ENCODE measurements at regions not wholly inside any gene's neighbourhood (a gene's known extent, or its start where the extent isn't known, plus 50 kb on each side); places are given as distances from the start of the nearest gene placed in this dataset.

- Histone ChIP-seq H3K27me3 (ENCODE audit: control insufficient read depth in 5 of 5, insufficient read depth in 4 of 5, low read length in 5 of 5) (peaks cover 0 to 18% (median 4%) of the 10 kb centered on the region in 5 donors), H3K9me3 (ENCODE audit: control insufficient read depth in 5 of 5, low read length in 5 of 5) (no peaks in the 10 kb centered on the region), H3K9ac (ENCODE audit: low read length in 5 of 5) (no peak overlapping the region), H3K27ac (ENCODE audit: low read depth, low read length) (no peak overlapping the region), H3K4me3 (ENCODE audit: low read depth in 1 of 5, low read length in 5 of 5) (no peak overlapping the region), H3K4me1 (ENCODE audit: control insufficient read depth in 5 of 5, insufficient read depth in 5 of 5, low read length in 5 of 5) (peaks cover 0 to 26% (median 20%) of the 10 kb centered on the region in 5 donors), H3K36me3 (ENCODE audit: control insufficient read depth in 5 of 5, insufficient read depth in 5 of 5, low read length in 5 of 5) (no peaks in the 10 kb centered on the region)
Observed at GRCh38 chr15:69663441-69663840, 210.8 kb downstream of the RPLP1 start.

- Histone ChIP-seq H3K9ac (ENCODE audit: low read length in 5 of 5) (no peak overlapping the region), H3K9me3 (ENCODE audit: control insufficient read depth in 5 of 5, low read length in 5 of 5) (no peaks in the 10 kb centered on the region), H3K27ac (ENCODE audit: low read depth, low read length) (no peak overlapping the region), H3K4me3 (ENCODE audit: low read depth in 1 of 5, low read length in 5 of 5) (no peak overlapping the region), H3K36me3 (ENCODE audit: control insufficient read depth in 5 of 5, insufficient read depth in 5 of 5, low read length in 5 of 5) (no peaks in the 10 kb centered on the region), H3K4me1 (ENCODE audit: control insufficient read depth in 5 of 5, insufficient read depth in 5 of 5, low read length in 5 of 5) (peaks cover 0 to 32% (median 20%) of the 10 kb centered on the region in 5 donors), H3K27me3 (ENCODE audit: control insufficient read depth in 5 of 5, insufficient read depth in 4 of 5, low read length in 5 of 5) (peaks cover 0 to 18% (median 4%) of the 10 kb centered on the region in 5 donors)
Observed at GRCh38 chr15:69663982-69664381, 211.4 kb downstream of the RPLP1 start.

- Histone ChIP-seq H3K9me3 (ENCODE audit: control insufficient read depth in 5 of 5, low read length in 5 of 5) (no peaks in the 10 kb centered on the region), H3K4me3 (ENCODE audit: low read depth in 1 of 5, low read length in 5 of 5) (no peak overlapping the region), H3K9ac (ENCODE audit: low read length in 5 of 5) (no peak overlapping the region), H3K4me1 (ENCODE audit: control insufficient read depth in 5 of 5, insufficient read depth in 5 of 5, low read length in 5 of 5) (peaks cover 0 to 33% (median 20%) of the 10 kb centered on the region in 5 donors), H3K27ac (ENCODE audit: low read depth, low read length) (no peak overlapping the region), H3K36me3 (ENCODE audit: control insufficient read depth in 5 of 5, insufficient read depth in 5 of 5, low read length in 5 of 5) (no peaks in the 10 kb centered on the region), H3K27me3 (ENCODE audit: control insufficient read depth in 5 of 5, insufficient read depth in 4 of 5, low read length in 5 of 5) (peaks cover 0 to 18% (median 4%) of the 10 kb centered on the region in 5 donors)
Observed at GRCh38 chr15:69664572-69665571, 212.3 kb downstream of the RPLP1 start.

- H3K9ac ChIP-seq (ENCODE audit: low read length in 5 of 5) = no peak overlapping the region
- peaks cover 0 to 33% (median 20%) of the 10 kb centered on the region in 5 donors for H3K4me1 ChIP-seq (ENCODE audit: control insufficient read depth in 5 of 5, insufficient read depth in 5 of 5, low read length in 5 of 5)
- no peak overlapping the region for H3K4me3 ChIP-seq (ENCODE audit: low read depth in 1 of 5, low read length in 5 of 5)
- H3K27me3 ChIP-seq (ENCODE audit: control insufficient read depth in 5 of 5, insufficient read depth in 4 of 5, low read length in 5 of 5) = peaks cover 0 to 18% (median 4%) of the 10 kb centered on the region in 5 donors
- no peaks in the 10 kb centered on the region for H3K36me3 ChIP-seq (ENCODE audit: control insufficient read depth in 5 of 5, insufficient read depth in 5 of 5, low read length in 5 of 5)
- H3K9me3 ChIP-seq (ENCODE audit: control insufficient read depth in 5 of 5, low read length in 5 of 5) = no peaks in the 10 kb centered on the region
- no peak overlapping the region for H3K27ac ChIP-seq (ENCODE audit: low read depth, low read length)
Observed at GRCh38 chr15:69665641-69666111, 213.1 kb downstream of the RPLP1 start.

GRCh38 chr15:69666441-69666882, 213.8 kb downstream of the RPLP1 start:
- Histone ChIP-seq H3K4me1 (ENCODE audit: control insufficient read depth in 5 of 5, insufficient read depth in 5 of 5, low read length in 5 of 5) (peaks cover 0 to 33% (median 20%) of the 10 kb centered on the region in 5 donors), H3K27ac (ENCODE audit: low read depth, low read length) (no peak overlapping the region), H3K36me3 (ENCODE audit: control insufficient read depth in 5 of 5, insufficient read depth in 5 of 5, low read length in 5 of 5) (no peaks in the 10 kb centered on the region), H3K9ac (ENCODE audit: low read length in 5 of 5) (no peak overlapping the region), H3K9me3 (ENCODE audit: control insufficient read depth in 5 of 5, low read length in 5 of 5) (no peaks in the 10 kb centered on the region), H3K4me3 (ENCODE audit: low read depth in 1 of 5, low read length in 5 of 5) (no peak overlapping the region), H3K27me3 (ENCODE audit: control insufficient read depth in 5 of 5, insufficient read depth in 4 of 5, low read length in 5 of 5) (peaks cover 0 to 18% (median 4%) of the 10 kb centered on the region in 5 donors)

- no peak overlapping the region for H3K9ac ChIP-seq (ENCODE audit: low read length in 5 of 5)
- H3K27me3 ChIP-seq (ENCODE audit: control insufficient read depth in 5 of 5, insufficient read depth in 4 of 5, low read length in 5 of 5) = peaks cover 0 to 18% (median 4%) of the 10 kb centered on the region in 5 donors
- H3K27ac ChIP-seq (ENCODE audit: low read depth, low read length) = no peak overlapping the region
- H3K4me1 ChIP-seq (ENCODE audit: control insufficient read depth in 5 of 5, insufficient read depth in 5 of 5, low read length in 5 of 5) = peaks cover 0 to 33% (median 20%) of the 10 kb centered on the region in 5 donors
- no peaks in the 10 kb centered on the region for H3K9me3 ChIP-seq (ENCODE audit: control insufficient read depth in 5 of 5, low read length in 5 of 5)
- no peak overlapping the region for H3K4me3 ChIP-seq (ENCODE audit: low read depth in 1 of 5, low read length in 5 of 5)
- no peaks in the 10 kb centered on the region for H3K36me3 ChIP-seq (ENCODE audit: control insufficient read depth in 5 of 5, insufficient read depth in 5 of 5, low read length in 5 of 5)
Observed at GRCh38 chr15:69666921-69667811, 214.5 kb downstream of the RPLP1 start.

- H3K27ac ChIP-seq (ENCODE audit: low read depth, low read length) = no peak overlapping the region
- H3K36me3 ChIP-seq (ENCODE audit: control insufficient read depth in 5 of 5, insufficient read depth in 5 of 5, low read length in 5 of 5) = no peaks in the 10 kb centered on the region
- no peaks in the 10 kb centered on the region for H3K9me3 ChIP-seq (ENCODE audit: control insufficient read depth in 5 of 5, low read length in 5 of 5)
- H3K4me1 ChIP-seq (ENCODE audit: control insufficient read depth in 5 of 5, insufficient read depth in 5 of 5, low read length in 5 of 5) = peaks cover 0 to 33% (median 20%) of the 10 kb centered on the region in 5 donors
- H3K27me3 ChIP-seq (ENCODE audit: control insufficient read depth in 5 of 5, insufficient read depth in 4 of 5, low read length in 5 of 5) = peaks cover 0 to 18% (median 4%) of the 10 kb centered on the region in 5 donors
- H3K4me3 ChIP-seq (ENCODE audit: low read depth in 1 of 5, low read length in 5 of 5) = no peak overlapping the region
- no peak overlapping the region for H3K9ac ChIP-seq (ENCODE audit: low read length in 5 of 5)
Observed at GRCh38 chr15:69668039-69668705, 215.6 kb downstream of the RPLP1 start.

GRCh38 chr15:69668963-69669362, 216.3 kb downstream of the RPLP1 start:
- Histone ChIP-seq H3K4me3 (ENCODE audit: low read depth in 1 of 5, low read length in 5 of 5) (no peak overlapping the region), H3K27me3 (ENCODE audit: control insufficient read depth in 5 of 5, insufficient read depth in 4 of 5, low read length in 5 of 5) (peaks cover 0 to 16% (median 4%) of the 10 kb centered on the region in 5 donors), H3K36me3 (ENCODE audit: control insufficient read depth in 5 of 5, insufficient read depth in 5 of 5, low read length in 5 of 5) (no peaks in the 10 kb centered on the region), H3K4me1 (ENCODE audit: control insufficient read depth in 5 of 5, insufficient read depth in 5 of 5, low read length in 5 of 5) (peaks cover 0 to 33% (median 20%) of the 10 kb centered on the region in 5 donors), H3K27ac (ENCODE audit: low read depth, low read length) (no peak overlapping the region), H3K9me3 (ENCODE audit: control insufficient read depth in 5 of 5, low read length in 5 of 5) (no peaks in the 10 kb centered on the region), H3K9ac (ENCODE audit: low read length in 5 of 5) (no peak overlapping the region)

- H3K27me3 ChIP-seq (ENCODE audit: control insufficient read depth in 5 of 5, insufficient read depth in 4 of 5, low read length in 5 of 5) = peaks cover 0 to 13% (median 4%) of the 10 kb centered on the region in 5 donors
- peaks cover 0 to 33% (median 20%) of the 10 kb centered on the region in 5 donors for H3K4me1 ChIP-seq (ENCODE audit: control insufficient read depth in 5 of 5, insufficient read depth in 5 of 5, low read length in 5 of 5)
- H3K27ac ChIP-seq (ENCODE audit: low read depth, low read length) = no peak overlapping the region
- H3K9me3 ChIP-seq (ENCODE audit: control insufficient read depth in 5 of 5, low read length in 5 of 5) = no peaks in the 10 kb centered on the region
- no peak overlapping the region for H3K4me3 ChIP-seq (ENCODE audit: low read depth in 1 of 5, low read length in 5 of 5)
- H3K36me3 ChIP-seq (ENCODE audit: control insufficient read depth in 5 of 5, insufficient read depth in 5 of 5, low read length in 5 of 5) = no peaks in the 10 kb centered on the region
- H3K9ac ChIP-seq (ENCODE audit: low read length in 5 of 5) = no peak overlapping the region
Observed at GRCh38 chr15:69669446-69669845, 216.8 kb downstream of the RPLP1 start.
